ENCODE measurements at regions not wholly inside any gene's neighbourhood (a gene's known extent, or its start where the extent isn't known, plus 50 kb on each side); places are given as distances from the start of the nearest gene placed in this dataset.

DNA sequence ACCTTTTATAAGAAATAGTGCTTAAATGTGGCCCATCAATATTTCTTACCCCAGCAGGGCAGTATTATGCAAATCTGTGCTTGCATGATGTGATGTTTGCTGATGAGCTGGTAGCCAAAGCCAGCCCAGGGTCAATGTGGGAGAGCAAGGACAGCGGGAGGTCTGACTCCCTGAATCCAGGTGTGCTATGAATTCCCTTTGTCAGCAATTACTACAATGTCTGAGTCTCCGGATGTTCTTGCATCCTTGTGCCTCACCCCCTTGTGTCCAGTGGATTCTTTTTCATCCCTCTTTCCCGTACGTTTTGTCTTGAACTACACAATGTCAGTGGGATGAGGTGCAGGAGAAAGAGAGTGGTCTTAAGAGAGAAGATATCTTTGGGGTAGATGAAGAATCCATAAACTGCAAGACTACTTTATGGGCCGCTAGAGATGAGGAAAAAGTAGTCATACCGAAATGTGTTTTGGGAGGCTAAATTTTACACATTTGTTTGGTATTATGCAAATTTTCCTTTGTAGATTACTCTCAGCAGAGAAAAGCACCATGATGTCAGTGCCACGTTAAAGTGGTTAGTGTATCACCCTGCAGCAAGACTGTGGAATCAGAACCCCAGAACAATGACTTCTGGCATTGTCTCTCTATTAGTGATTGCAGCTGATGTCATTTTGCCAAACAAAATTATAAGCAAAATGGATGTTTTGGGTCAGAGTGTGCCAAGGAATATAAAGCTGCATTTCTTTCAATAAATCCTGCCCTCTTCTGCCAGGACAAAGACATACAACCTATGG is 53.5 kb upstream of the TSHZ3 start:
- H3K4me3 ChIP-seq (ENCODE audit: low read length): no peak overlapping the region
- no peak for DNase-seq (ENCODE audit: low read depth)
- TF ChIP-seq, protein P1, sequence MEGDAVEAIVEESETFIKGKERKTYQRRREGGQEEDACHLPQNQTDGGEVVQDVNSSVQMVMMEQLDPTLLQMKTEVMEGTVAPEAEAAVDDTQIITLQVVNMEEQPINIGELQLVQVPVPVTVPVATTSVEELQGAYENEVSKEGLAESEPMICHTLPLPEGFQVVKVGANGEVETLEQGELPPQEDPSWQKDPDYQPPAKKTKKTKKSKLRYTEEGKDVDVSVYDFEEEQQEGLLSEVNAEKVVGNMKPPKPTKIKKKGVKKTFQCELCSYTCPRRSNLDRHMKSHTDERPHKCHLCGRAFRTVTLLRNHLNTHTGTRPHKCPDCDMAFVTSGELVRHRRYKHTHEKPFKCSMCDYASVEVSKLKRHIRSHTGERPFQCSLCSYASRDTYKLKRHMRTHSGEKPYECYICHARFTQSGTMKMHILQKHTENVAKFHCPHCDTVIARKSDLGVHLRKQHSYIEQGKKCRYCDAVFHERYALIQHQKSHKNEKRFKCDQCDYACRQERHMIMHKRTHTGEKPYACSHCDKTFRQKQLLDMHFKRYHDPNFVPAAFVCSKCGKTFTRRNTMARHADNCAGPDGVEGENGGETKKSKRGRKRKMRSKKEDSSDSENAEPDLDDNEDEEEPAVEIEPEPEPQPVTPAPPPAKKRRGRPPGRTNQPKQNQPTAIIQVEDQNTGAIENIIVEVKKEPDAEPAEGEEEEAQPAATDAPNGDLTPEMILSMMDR (IDR thresholded peaks at IDR 0.05; ENCODE audit: insufficient read depth, low read depth, low read length, missing control alignments): no peak

- no peak overlapping the region for H3K4me3 ChIP-seq (ENCODE audit: low read length)
- TF ChIP-seq, protein P1 (IDR thresholded peaks at IDR 0.05; ENCODE audit: insufficient read depth, low read depth, low read length, missing control alignments): no peak
- no peak for DNase-seq (ENCODE audit: low read depth)
Measured at GRCh38 chr19:31406106-31406505, 56.9 kb upstream of the TSHZ3 start.

DNA sequence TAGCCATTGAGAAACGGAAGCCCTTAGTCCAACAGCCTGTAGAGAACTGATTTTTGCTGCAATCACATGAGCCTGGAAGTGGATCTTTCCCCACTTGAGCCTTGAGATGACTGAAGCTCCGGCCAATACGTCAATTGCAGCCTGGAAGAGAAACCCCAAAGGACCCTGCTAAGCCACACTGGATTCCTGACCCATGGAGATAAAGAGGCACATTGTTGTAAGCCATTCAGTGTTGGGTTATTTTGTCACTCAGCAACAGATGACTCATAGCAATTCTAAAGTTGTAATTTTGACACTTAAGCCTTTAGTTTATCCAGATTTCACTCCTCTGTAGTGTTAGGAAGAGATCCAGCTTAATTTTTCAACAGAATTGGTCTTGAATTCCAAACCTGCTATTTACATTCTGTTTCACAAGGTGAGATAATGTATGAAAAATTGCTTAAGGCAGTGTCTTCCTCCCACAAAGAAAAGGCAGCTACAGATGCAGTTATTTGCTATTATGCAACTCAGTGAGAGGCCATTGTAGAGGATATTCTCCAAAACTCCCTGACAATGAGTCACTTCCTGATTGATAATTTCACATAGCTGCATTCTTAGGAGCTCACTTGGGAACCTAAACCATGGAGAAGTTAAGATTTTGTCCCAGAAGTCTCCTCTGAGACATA is 59.4 kb upstream of the TSHZ3 start:
- TF ChIP-seq, protein P1 (IDR thresholded peaks at IDR 0.05; ENCODE audit: insufficient read depth, low read depth, low read length, missing control alignments): no peak
- peak; percentile 77 for DNase-seq (ENCODE audit: low read depth)

GRCh38 chr19:31413353-31413752 is 64.1 kb upstream of the TSHZ3 start:
- H3K4me3 ChIP-seq (ENCODE audit: low read length): no peak overlapping the region
- no peak for DNase-seq (ENCODE audit: low read depth)
- TF ChIP-seq, protein P1 (IDR thresholded peaks at IDR 0.05; ENCODE audit: insufficient read depth, low read depth, low read length, missing control alignments): no peak

More for the DNA sequence above, 59.4 kb upstream of the TSHZ3 start:
- no peak overlapping the region for H3K4me3 ChIP-seq (ENCODE audit: low read length)

GRCh38 chr19:31415322-31415721 is 66.1 kb upstream of the TSHZ3 start:
- no peak overlapping the region for H3K4me3 ChIP-seq (ENCODE audit: low read length)
- no peak for DNase-seq (ENCODE audit: low read depth)
- TF ChIP-seq, protein P1 (IDR thresholded peaks at IDR 0.05; ENCODE audit: insufficient read depth, low read depth, low read length, missing control alignments): no peak

DNA sequence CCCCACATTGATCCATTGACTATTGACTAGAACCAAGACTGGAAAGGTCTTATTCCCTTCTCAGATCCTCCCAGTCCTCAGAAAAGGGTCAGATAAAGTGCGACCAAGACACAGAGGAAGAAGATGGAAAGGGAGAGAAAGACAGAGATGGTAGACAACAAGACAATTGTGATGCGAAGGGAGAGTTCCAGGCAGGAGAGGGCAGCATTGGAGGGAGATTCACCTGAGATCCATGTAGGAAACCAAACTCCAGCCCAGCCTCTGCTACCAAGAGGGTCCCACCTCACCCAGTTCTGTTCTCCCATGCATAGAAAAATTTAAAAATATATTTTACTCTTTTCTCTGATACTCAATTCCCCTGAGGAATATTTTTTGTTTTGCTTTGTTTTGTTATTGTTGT is 67.3 kb upstream of the TSHZ3 start:
- no peak overlapping the region for H3K4me3 ChIP-seq (ENCODE audit: low read length)
- no peak for DNase-seq (ENCODE audit: low read depth)
- TF ChIP-seq, protein P1 (IDR thresholded peaks at IDR 0.05; ENCODE audit: insufficient read depth, low read depth, low read length, missing control alignments): no peak

All from epithelial cell of esophagus (primary cell).